Kidney (tissue), 13 donors: ENCODE measurements at regions not wholly inside any gene's neighbourhood (a gene's known extent, or its start where the extent isn't known, plus 50 kb on each side); places are given as distances from the start of the nearest gene placed in this dataset.

Source experiments
- DNase-seq, 5 donors: peaks; one replicate each; pipeline ENCODE4 v3.0.0-alpha.2; 2013 to 2020
- FAIRE-seq: peaks from 2 replicates; lab custom pipeline; 2012; peaks lifted over from hg19 to GRCh38; lab: Jason Lieb, UNC
- H3K27ac ChIP-seq, 2 donors: one replicate each; pipeline ENCODE4 v1.7.0; 2013; ENCODE audit warnings: low read depth in 2 of 2, low read length in 2 of 2, inconsistent platforms in 1 of 2
- H3K27me3 ChIP-seq: one replicate; pipeline ENCODE4 v1.7.1; 2013; ENCODE audit warnings: low read length, inconsistent platforms; ENCODE audit not compliant: control insufficient read depth, insufficient read depth
- H3K36me3 ChIP-seq, 3 donors: one replicate each; pipeline versions ENCODE4 v1.7.0 to v1.7.1; 2013; ENCODE audit warnings: low read length in 3 of 3, control low read depth in 1 of 3, inconsistent platforms in 1 of 3; ENCODE audit not compliant: insufficient read depth in 3 of 3, control insufficient read depth in 2 of 3
- H3K4me1 ChIP-seq, 3 donors: one replicate each; pipeline versions ENCODE4 v1.7.0 to v1.7.1; 2013; ENCODE audit warnings: low read length in 3 of 3, inconsistent platforms in 1 of 3, low read depth in 1 of 3; ENCODE audit not compliant: control insufficient read depth in 2 of 3, insufficient read depth in 2 of 3
- H3K4me3 ChIP-seq, 3 donors: one replicate each; pipeline versions ENCODE4 v1.7.0 to v1.8.1; 2013; ENCODE audit warnings: low read length in 3 of 3, control low read depth in 1 of 3, inconsistent platforms in 1 of 3
- H3K9ac ChIP-seq, 3 donors: one replicate each; pipeline versions ENCODE4 v1.7.0 to v1.7.1; 2013; ENCODE audit warnings: low read length in 3 of 3, control low read depth in 1 of 3, inconsistent platforms in 1 of 3
- H3K9me3 ChIP-seq, 3 donors: one replicate each; pipeline versions ENCODE4 v1.7.0 to v1.7.1; 2013; ENCODE audit warnings: low read length in 3 of 3, control low read depth in 1 of 3, inconsistent platforms in 1 of 3; ENCODE audit not compliant: control insufficient read depth in 2 of 3, insufficient read depth in 1 of 3
- CTCF ChIP-seq: IDR thresholded peaks from 3 replicates; pipeline ENCODE4 v1.5.1; 2012; ENCODE audit warnings: mild to moderate bottlenecking, moderate library complexity, borderline replicate concordance; ENCODE audit not compliant: insufficient read depth; ENCODE audit errors: extremely low read depth
- intact Hi-C: fragments of 100-400 bp; cut with DNase I; formaldehyde crosslinking; loops from one replicate; pipeline ENCODE4 v1.11.1; 2022
- donor health status: control.
- donor health status: control.
- donor health status: control.
- donor health status: control.
- donor health status: control.
- donor health status: DM: yes; HTN: yes; CAD: no.
- donor health status: Normal renal cell carcinoma (clear cell type).

GRCh38 chr5:110262749-110263148 is 463.7 kb downstream of the TMEM232 start:
- DNase-seq (no peak), FAIRE-seq (no peak)
- Histone ChIP-seq H3K9me3 (no peaks in the 10 kb centered on the region), H3K36me3 (no peaks in the 10 kb centered on the region), H3K4me3 (no peak overlapping the region), H3K9ac (no peak overlapping the region), H3K27me3 (no peaks in the 10 kb centered on the region), H3K27ac (no peak overlapping the region), H3K4me1 (no peaks in the 10 kb centered on the region)
- intact Hi-C loops = no loop called here
- no peak for TF ChIP-seq CTCF

- Histone ChIP-seq H3K27me3 (no peaks in the 10 kb centered on the region), H3K4me1 (no peaks in the 10 kb centered on the region), H3K27ac (no peak overlapping the region), H3K9ac (no peak overlapping the region), H3K9me3 (no peaks in the 10 kb centered on the region), H3K36me3 (no peaks in the 10 kb centered on the region), H3K4me3 (no peak overlapping the region)
- intact Hi-C loops = no loop called here
- no peak for TF ChIP-seq CTCF
- DNase-seq (no peak), FAIRE-seq (no peak)
Measured at GRCh38 chr5:110264661-110265060, 461.8 kb downstream of the TMEM232 start.

GRCh38 chr5:110265162-110265561 is 461.3 kb downstream of the TMEM232 start:
- FAIRE-seq (no peak), DNase-seq (no peak)
- Histone ChIP-seq H3K9me3 (no peaks in the 10 kb centered on the region), H3K4me3 (no peak overlapping the region), H3K27ac (no peak overlapping the region), H3K4me1 (no peaks in the 10 kb centered on the region), H3K9ac (no peak overlapping the region), H3K27me3 (no peaks in the 10 kb centered on the region), H3K36me3 (no peaks in the 10 kb centered on the region)
- TF ChIP-seq CTCF = no peak
- intact Hi-C loops = no loop called here

- intact Hi-C loops = no loop called here
- H3K9me3 ChIP-seq = no peaks in the 10 kb centered on the region
- H3K9ac ChIP-seq = no peak overlapping the region
- H3K36me3 ChIP-seq = no peaks in the 10 kb centered on the region
- no peaks in the 10 kb centered on the region for H3K27me3 ChIP-seq
- FAIRE-seq (no peak), DNase-seq (no peak)
- TF ChIP-seq CTCF = no peak
- H3K4me1 ChIP-seq = no peaks in the 10 kb centered on the region
- H3K4me3 ChIP-seq = no peak overlapping the region
- H3K27ac ChIP-seq = no peak overlapping the region
Measured at GRCh38 chr5:110267714-110268113, 458.8 kb downstream of the TMEM232 start.
